ENCODE measurements at regions not wholly inside any gene's neighbourhood (a gene's known extent, or its start where the extent isn't known, plus 50 kb on each side); places are given as distances from the start of the nearest gene placed in this dataset.
"Not testable (repeated sequence)": the region's sequence is repeated elsewhere in the genome, so short reads cannot be mapped to it uniquely, and the experiment has no call there.

GRCh38 chr5:82523633-82524032 lies 245.5 kb upstream of the RPS23 start:
- H3K9me3 Mint-ChIP-seq, result peaks cover 10% of the 10 kb centered on the region
- H3K27me3 Mint-ChIP-seq, result peaks cover 10% of the 10 kb centered on the region
- DNase-seq (ENCODE audit: low spot score in 2 of 2) (no peak), ATAC-seq (replicated peaks; ENCODE audit: extremely low read depth, poor library complexity, severe bottlenecking) (no peak)
- no peaks in the 10 kb centered on the region for H3K36me3 Mint-ChIP-seq (ENCODE audit: insufficient read depth)
- no peak overlapping the region for H3K4me3 Mint-ChIP-seq
- H3K27ac Mint-ChIP-seq (ENCODE audit: low read depth), result no peak overlapping the region
- H3K4me1 Mint-ChIP-seq, result no peaks in the 10 kb centered on the region

- DNase-seq (ENCODE audit: low spot score in 2 of 2) (no peak), ATAC-seq (replicated peaks; ENCODE audit: extremely low read depth, poor library complexity, severe bottlenecking) (no peak)
- H3K9me3 Mint-ChIP-seq, result peaks cover 6% of the 10 kb centered on the region
- H3K4me3 Mint-ChIP-seq, result no peak overlapping the region
- no peaks in the 10 kb centered on the region for H3K4me1 Mint-ChIP-seq
- H3K27ac Mint-ChIP-seq (ENCODE audit: low read depth), result no peak overlapping the region
- H3K27me3 Mint-ChIP-seq, result peaks cover 10% of the 10 kb centered on the region
- H3K36me3 Mint-ChIP-seq (ENCODE audit: insufficient read depth), result no peaks in the 10 kb centered on the region
Observed at GRCh38 chr5:82522897-82523296, 244.7 kb upstream of the RPS23 start.

- Mint-ChIP-seq H3K4me3 (no peak overlapping the region), H3K4me1 (no peaks in the 10 kb centered on the region), H3K27ac (ENCODE audit: low read depth) (no peak overlapping the region), H3K27me3 (peaks cover 10% of the 10 kb centered on the region), H3K36me3 (ENCODE audit: insufficient read depth) (no peaks in the 10 kb centered on the region), H3K9me3 (peaks cover 5% of the 10 kb centered on the region)
- DNase-seq (ENCODE audit: low spot score in 2 of 2), result no peak
- ATAC-seq (replicated peaks; ENCODE audit: extremely low read depth, poor library complexity, severe bottlenecking), result no peak
Observed at GRCh38 chr5:82521431-82522051, 243.4 kb upstream of the RPS23 start.

GRCh38 chr5:82519558-82519957 lies 241.4 kb upstream of the RPS23 start:
- no peak overlapping the region for H3K4me3 Mint-ChIP-seq
- no peak for DNase-seq (ENCODE audit: low spot score in 2 of 2)
- peaks cover 5% of the 10 kb centered on the region for H3K9me3 Mint-ChIP-seq
- ATAC-seq (replicated peaks; ENCODE audit: extremely low read depth, poor library complexity, severe bottlenecking), result no peak
- peaks cover 10% of the 10 kb centered on the region for H3K27me3 Mint-ChIP-seq
- no peaks in the 10 kb centered on the region for H3K36me3 Mint-ChIP-seq (ENCODE audit: insufficient read depth)
- no peaks in the 10 kb centered on the region for H3K4me1 Mint-ChIP-seq
- H3K27ac Mint-ChIP-seq (ENCODE audit: low read depth), result no peak overlapping the region

- peaks cover 5% of the 10 kb centered on the region for H3K9me3 Mint-ChIP-seq
- no peaks in the 10 kb centered on the region for H3K4me1 Mint-ChIP-seq
- no peak for ATAC-seq (replicated peaks; ENCODE audit: extremely low read depth, poor library complexity, severe bottlenecking)
- H3K27me3 Mint-ChIP-seq, result peaks cover 10% of the 10 kb centered on the region
- no peak overlapping the region for H3K4me3 Mint-ChIP-seq
- H3K36me3 Mint-ChIP-seq (ENCODE audit: insufficient read depth), result no peaks in the 10 kb centered on the region
- no peak overlapping the region for H3K27ac Mint-ChIP-seq (ENCODE audit: low read depth)
- no peak for DNase-seq (ENCODE audit: low spot score in 2 of 2)
Observed at GRCh38 chr5:82517544-82518075, 239.5 kb upstream of the RPS23 start.

GRCh38 chr5:82513738-82514137 lies 235.6 kb upstream of the RPS23 start:
- no peaks in the 10 kb centered on the region for H3K36me3 Mint-ChIP-seq (ENCODE audit: insufficient read depth)
- ATAC-seq (replicated peaks; ENCODE audit: extremely low read depth, poor library complexity, severe bottlenecking), result no peak
- no peaks in the 10 kb centered on the region for H3K27me3 Mint-ChIP-seq

GRCh38 chr5:82512025-82512424 lies 233.9 kb upstream of the RPS23 start:
- H3K27me3 Mint-ChIP-seq, result no peaks in the 10 kb centered on the region
- ATAC-seq (replicated peaks; ENCODE audit: extremely low read depth, poor library complexity, severe bottlenecking), result no peak
- no peak for DNase-seq (ENCODE audit: low spot score in 2 of 2)

More at GRCh38 chr5:82513738-82514137, 235.6 kb upstream of the RPS23 start:
- H3K4me1 Mint-ChIP-seq, result no peaks in the 10 kb centered on the region
- H3K9me3 Mint-ChIP-seq, result peaks cover 3% of the 10 kb centered on the region
- H3K4me3 Mint-ChIP-seq, result no peak overlapping the region
- DNase-seq (ENCODE audit: low spot score in 2 of 2), result no peak
- H3K27ac Mint-ChIP-seq (ENCODE audit: low read depth), result no peak overlapping the region

GRCh38 chr5:82511134-82511533 lies 233.0 kb upstream of the RPS23 start:
- H3K9me3 Mint-ChIP-seq, result peaks cover 16% of the 10 kb centered on the region
- no peaks in the 10 kb centered on the region for H3K36me3 Mint-ChIP-seq (ENCODE audit: insufficient read depth)
- no peak overlapping the region for H3K4me3 Mint-ChIP-seq
- no peak for DNase-seq (ENCODE audit: low spot score in 2 of 2)
- no peak for ATAC-seq (replicated peaks; ENCODE audit: extremely low read depth, poor library complexity, severe bottlenecking)
- no peaks in the 10 kb centered on the region for H3K4me1 Mint-ChIP-seq
- H3K27ac Mint-ChIP-seq (ENCODE audit: low read depth), result no peak overlapping the region
- no peaks in the 10 kb centered on the region for H3K27me3 Mint-ChIP-seq

More at GRCh38 chr5:82512025-82512424, 233.9 kb upstream of the RPS23 start:
- Mint-ChIP-seq H3K9me3 (peaks cover 12% of the 10 kb centered on the region), H3K36me3 (ENCODE audit: insufficient read depth) (no peaks in the 10 kb centered on the region), H3K4me1 (no peaks in the 10 kb centered on the region), H3K27ac (ENCODE audit: low read depth) (no peak overlapping the region), H3K4me3 (no peak overlapping the region)

- Mint-ChIP-seq H3K9me3 (peaks cover 16% of the 10 kb centered on the region), H3K4me1 (no peaks in the 10 kb centered on the region), H3K36me3 (ENCODE audit: insufficient read depth) (no peaks in the 10 kb centered on the region), H3K4me3 (no peak overlapping the region), H3K27me3 (no peaks in the 10 kb centered on the region), H3K27ac (ENCODE audit: low read depth) (no peak overlapping the region)
- DNase-seq (ENCODE audit: low spot score in 2 of 2) (no peak), ATAC-seq (replicated peaks; ENCODE audit: extremely low read depth, poor library complexity, severe bottlenecking) (no peak)
Observed at GRCh38 chr5:82509762-82510161, 231.6 kb upstream of the RPS23 start.

GRCh38 chr5:82506390-82506789 lies 228.2 kb upstream of the RPS23 start:
- not testable (repeated sequence) for H3K4me1 Mint-ChIP-seq; H3K4me3 Mint-ChIP-seq; H3K27ac Mint-ChIP-seq (ENCODE audit: low read depth); DNase-seq (ENCODE audit: low spot score in 2 of 2); H3K27me3 Mint-ChIP-seq; H3K36me3 Mint-ChIP-seq (ENCODE audit: insufficient read depth); ATAC-seq (replicated peaks; ENCODE audit: extremely low read depth, poor library complexity, severe bottlenecking)
- peaks cover 16% of the 10 kb centered on the region for H3K9me3 Mint-ChIP-seq

- Mint-ChIP-seq H3K4me1 (no peaks in the 10 kb centered on the region), H3K4me3 (no peak overlapping the region), H3K27me3 (peaks cover 6% of the 10 kb centered on the region), H3K36me3 (ENCODE audit: insufficient read depth) (no peaks in the 10 kb centered on the region), H3K27ac (ENCODE audit: low read depth) (no peak overlapping the region), H3K9me3 (no peaks in the 10 kb centered on the region)
- ATAC-seq (replicated peaks; ENCODE audit: extremely low read depth, poor library complexity, severe bottlenecking) (no peak), DNase-seq (ENCODE audit: low spot score in 2 of 2) (no peak)
Observed at GRCh38 chr5:82499725-82500244, 221.6 kb upstream of the RPS23 start.

GRCh38 chr5:82497242-82497641 lies 219.1 kb upstream of the RPS23 start:
- no peak for ATAC-seq (replicated peaks; ENCODE audit: extremely low read depth, poor library complexity, severe bottlenecking)
- no peak for DNase-seq (ENCODE audit: low spot score in 2 of 2)
- Mint-ChIP-seq H3K4me3 (no peak overlapping the region), H3K9me3 (no peaks in the 10 kb centered on the region), H3K27me3 (peaks cover 17% of the 10 kb centered on the region), H3K36me3 (ENCODE audit: insufficient read depth) (peaks cover 1% of the 10 kb centered on the region), H3K4me1 (no peaks in the 10 kb centered on the region), H3K27ac (ENCODE audit: low read depth) (no peak overlapping the region)

GRCh38 chr5:82494942-82495341 lies 216.8 kb upstream of the RPS23 start:
- ATAC-seq (replicated peaks; ENCODE audit: extremely low read depth, poor library complexity, severe bottlenecking), result no peak

More at GRCh38 chr5:82494942-82495341, 216.8 kb upstream of the RPS23 start:
- no peak overlapping the region for H3K4me3 Mint-ChIP-seq
- no peak overlapping the region for H3K27ac Mint-ChIP-seq (ENCODE audit: low read depth)
- no peaks in the 10 kb centered on the region for H3K9me3 Mint-ChIP-seq
- no peak for DNase-seq (ENCODE audit: low spot score in 2 of 2)
- no peaks in the 10 kb centered on the region for H3K4me1 Mint-ChIP-seq
- H3K27me3 Mint-ChIP-seq, result peaks cover 22% of the 10 kb centered on the region
- H3K36me3 Mint-ChIP-seq (ENCODE audit: insufficient read depth), result peaks cover 1% of the 10 kb centered on the region

All from central memory CD8-positive, alpha-beta T cell (primary cell).